ENCODE measurements at regions not wholly inside any gene's neighbourhood (a gene's known extent, or its start where the extent isn't known, plus 50 kb on each side); places are given as distances from the start of the nearest gene placed in this dataset.

DNA sequence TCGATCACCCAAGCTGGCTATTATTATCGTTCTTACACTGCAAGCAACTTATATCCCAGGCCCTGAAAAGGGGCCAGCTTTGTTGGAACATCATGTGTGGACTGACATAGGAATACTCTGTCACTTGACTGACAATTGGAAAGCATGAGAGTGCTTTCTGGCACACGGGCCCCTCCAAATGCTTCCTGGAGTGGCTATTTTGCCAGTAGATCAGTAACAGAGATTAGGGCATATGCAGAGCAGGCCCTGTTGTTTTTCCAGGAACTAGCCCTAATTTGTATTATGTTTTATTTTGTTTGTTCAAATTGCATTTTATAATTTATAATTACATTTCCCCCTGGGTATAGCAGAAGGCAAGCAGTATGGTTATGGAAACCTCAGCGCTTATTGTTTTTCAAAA, 170.1 kb upstream of the FRMD6 start:
- DNase-seq, result no peak

DNA sequence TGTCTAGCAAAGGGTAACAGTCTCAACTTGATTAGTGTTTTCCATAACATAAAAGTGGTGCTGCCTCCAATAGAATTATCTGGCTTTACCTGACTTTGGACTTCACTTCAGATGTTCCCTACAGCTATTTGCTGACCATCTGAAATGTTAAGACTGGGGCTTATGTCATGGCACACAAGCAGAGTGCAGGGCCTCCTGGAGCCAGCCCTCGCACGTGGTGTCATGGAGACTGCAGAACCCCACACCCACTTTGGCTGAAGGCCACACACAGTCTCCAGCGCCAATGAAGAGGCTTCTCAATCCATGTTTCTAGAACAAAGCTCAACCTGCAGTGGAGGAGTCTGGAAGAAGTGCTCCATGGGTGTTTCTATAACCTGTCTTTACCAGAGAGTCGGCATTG, 169.6 kb upstream of the FRMD6 start:
- DNase-seq, result no peak

DNA sequence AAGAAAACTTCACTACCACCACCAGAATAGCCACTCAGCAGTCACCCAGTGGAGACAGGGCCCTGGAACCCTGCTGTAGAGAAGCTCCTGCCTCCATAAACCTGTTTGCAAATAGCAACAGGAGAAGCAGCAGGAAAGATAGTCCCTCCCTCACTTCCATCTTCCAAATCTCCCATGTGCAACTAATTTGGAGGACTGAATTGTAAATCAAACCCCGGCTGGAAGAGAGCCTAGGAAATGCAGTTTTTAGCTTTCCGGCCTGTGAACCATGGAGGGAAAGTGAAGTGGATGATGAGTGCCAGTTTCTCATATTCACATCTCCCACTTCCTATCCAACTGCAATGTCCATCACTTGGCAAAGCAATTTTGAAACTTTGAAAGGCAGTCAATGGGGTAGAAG, 167.2 kb upstream of the FRMD6 start:
- DNase-seq, result no peak

DNA sequence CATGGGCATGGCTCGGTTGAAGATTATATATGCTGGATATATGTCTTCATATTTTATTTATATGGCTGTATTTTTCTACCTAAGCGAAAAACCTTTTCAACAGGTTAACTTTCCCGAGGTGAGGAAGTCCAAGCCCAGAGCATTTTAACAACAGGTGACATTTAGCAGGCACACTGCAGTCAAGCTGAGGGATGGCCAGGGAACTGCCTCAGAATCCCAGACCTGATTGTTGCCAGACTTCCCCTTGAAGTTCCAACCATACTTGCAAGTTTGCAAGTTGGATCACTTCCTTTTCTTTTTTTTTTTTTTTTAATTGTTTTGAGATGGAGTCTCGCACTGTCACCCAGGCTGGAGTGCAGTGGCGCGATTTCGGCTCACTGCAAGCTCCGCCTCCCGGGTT, 166.0 kb upstream of the FRMD6 start:
- DNase-seq, result no peak

DNA sequence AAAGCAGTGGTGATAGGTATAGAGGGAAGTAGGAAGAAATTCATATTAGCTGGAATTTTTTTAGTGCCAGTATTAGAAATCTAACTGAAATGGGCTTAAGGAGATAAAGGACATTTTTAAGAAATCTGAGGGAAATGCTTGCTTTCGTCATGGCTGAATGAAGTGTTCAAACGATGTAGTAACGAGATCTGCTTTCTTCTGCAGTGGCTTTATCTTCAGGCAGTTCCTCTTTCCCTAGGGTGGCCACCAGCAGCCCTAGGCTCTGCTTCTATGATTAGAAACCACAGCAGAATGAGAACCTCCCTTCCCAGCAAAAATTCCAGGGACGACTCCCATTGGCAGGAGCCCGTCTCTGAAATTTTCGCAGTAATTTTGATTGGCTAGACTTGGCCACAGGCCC, 163.9 kb upstream of the FRMD6 start:
- DNase-seq, result no peak

DNA sequence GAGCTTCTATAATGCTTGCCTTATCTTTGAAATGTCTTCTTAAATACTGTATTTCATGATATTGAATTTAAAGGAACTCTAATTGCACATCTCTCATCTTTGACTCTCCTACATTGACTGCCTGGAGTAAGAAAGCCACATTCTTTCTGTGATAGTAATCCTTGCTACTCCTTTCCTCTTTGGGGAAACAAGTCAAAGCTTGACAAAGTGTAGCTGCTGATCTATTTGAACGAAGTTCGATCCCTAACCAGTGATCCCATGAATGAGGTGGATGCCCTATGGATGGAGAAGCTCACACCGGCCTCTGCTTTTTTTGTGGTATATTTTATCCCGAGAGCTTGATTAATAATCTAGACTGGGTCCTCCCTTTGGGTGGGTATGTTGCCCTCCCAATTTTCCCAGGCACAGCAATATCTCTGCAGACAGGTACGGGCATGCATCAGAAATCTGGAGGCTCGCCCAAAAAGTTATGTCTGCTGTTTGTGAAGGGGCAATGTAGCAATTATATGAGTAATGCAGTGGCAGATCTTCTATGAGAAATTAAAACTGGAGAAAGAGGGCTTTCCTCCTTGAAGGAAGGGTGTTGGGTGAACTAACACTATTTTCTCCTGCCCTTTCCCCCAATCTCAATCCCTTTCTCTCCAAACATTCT, 163.0 kb upstream of the FRMD6 start:
- no peak for DNase-seq

DNA sequence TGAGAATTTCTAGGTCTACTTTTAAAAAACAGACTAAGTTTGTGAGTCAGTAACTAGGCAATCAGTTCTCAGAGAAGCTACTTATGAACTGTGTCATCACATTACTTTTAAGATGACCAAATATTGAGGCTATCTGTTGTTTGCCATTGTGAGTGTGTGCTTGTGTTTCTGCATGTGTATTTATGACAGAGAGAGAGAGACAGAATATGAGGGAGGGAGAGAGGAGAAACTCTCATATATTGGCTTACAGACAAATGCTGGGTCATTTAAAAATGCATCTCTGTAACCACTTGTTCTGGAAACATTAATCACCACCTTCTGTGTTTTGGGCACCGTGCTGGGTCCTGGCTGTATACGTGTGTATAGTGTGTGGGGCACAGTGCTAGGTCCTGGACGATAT, 161.5 kb upstream of the FRMD6 start:
- DNase-seq, result no peak

DNA sequence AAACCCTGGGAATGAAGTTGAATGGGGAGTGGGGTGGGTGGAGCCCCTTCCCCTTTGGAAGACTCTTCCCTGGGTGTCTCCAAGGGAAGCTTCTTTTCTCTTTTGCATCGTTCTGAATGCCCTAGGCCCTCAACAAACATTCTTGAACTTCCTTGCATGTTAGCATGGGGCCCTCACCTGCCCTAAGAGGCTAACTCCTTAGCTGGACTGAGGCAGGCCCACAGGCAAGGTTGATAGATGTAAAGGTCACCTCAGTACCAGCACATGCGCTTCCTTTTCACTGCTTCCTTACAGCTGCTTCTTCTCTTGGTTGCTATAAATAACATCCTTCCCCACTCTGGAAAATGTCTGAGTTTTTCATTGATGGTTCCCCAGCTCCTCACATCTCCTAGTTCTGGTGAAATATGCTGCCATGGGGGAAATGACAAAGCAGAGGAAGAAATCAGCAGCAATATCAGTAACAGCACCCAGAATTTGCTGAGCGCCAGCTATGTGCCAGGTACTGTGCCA, 160.6 kb upstream of the FRMD6 start:
- no peak for DNase-seq

DNA sequence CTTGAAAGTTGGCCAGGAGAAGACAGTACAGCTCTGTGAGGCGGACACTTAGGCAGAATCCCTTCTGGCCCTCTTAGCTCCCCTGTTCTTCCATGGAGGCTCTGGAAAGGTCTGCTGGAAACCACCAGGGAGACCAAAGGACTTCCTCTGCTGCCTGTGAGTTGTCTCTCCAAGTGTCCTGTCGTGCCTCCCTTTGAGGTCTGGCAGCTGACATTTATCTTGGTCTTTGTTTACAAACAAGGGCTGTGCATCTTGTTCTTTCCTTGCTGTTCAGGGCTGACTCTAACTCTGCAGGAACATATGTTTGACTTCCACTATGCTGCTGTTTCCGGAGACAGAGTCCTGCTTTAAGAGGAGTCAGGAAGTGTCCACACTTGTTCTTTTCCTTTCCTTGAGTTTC, 159.9 kb upstream of the FRMD6 start:
- DNase-seq, result no peak

DNA sequence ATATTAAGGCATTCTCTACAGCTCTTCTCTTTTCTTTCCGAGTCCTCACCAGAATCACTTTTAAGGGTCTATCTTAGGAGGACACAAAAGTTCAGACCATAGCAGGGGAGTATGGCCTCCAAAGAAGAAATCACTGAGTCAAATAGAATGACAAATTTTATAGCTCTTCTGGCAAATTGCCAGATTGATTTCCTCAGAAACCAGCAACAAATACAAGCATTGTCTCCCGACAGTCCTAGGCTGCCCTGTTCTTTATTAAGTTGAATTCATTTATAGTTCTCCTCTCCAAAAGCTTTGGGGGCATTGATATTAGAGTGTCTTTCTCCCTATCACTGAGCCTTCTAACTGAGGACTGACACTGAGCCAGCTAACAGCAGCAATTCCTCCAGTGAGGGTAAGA, 156.4 kb upstream of the FRMD6 start:
- no peak for DNase-seq

DNA sequence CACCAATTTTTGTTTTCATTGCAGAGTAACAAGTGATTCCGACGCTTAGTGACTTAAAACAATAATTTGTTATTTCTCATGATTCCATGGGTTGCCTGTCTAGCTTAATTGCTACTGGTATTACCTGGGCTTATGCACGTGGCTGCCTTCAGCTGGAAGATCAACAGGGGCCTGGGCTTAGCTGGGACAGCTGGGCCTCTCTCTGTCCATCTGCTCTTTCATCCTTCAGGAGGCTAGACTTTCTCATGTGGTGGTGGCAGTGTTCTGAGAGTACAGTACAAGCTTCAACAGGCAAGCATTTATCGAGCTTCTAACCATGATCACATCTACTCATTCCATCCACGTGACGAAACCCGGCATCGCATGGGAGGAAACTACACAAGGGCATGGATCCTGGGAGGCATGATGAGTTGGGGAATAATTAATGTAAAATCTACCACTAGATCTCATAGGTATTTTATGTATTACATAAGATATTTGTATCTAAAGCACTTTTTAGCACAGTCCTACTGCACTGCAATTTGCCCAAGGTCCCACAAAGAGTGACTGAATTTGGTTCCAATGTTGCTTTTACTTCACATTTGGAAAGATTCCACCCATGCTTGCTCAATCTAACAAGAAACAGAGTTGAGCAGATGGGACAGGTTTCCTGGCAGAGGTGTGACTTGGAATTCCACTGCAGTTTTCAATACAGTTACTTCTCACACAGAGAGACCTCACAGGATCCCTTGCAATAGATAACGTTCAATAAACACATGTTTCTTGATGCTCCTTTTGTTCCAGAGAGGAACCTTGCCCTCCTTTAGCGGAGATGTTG, 153.1 kb upstream of the FRMD6 start:
- DNase-seq, result no peak

DNA sequence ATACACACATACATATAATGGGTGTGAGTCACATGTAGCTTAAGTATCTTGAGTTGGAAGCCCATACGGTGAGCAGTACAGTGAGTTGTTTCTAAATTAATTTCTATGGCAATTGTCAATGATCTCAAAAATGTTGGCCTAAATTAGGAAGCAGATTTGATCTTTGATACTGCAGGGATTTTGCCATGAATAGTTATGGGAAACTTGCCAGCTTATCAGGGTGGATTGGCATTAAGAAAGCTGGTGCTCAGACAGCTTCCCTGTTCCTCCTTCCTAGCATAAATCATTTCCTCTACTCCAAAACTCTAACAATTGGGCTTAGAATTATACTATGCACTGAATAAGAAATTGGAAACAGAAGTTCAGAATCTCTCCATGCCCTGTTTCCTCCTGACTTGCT, 150.9 kb upstream of the FRMD6 start:
- no peak for DNase-seq

DNA sequence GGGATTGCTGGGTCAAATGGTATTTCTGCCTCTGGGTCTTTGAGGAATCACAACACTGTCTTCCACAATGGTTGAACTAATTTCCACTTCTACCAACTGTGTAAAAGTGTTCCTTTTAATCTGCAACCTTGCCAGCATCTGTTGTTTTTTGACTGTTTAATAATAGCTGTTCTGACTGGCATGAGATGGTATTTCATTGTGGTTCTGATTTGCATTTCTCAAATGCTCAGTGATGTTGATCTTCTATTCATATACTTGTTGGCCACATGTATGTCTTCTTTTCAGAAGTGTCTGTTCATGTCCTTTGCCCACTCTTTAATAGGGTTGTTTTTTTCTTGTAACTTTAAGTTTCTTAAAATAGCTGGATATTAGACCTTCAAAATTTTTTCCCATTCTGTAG, 150.0 kb upstream of the FRMD6 start:
- DNase-seq, result no peak

DNA sequence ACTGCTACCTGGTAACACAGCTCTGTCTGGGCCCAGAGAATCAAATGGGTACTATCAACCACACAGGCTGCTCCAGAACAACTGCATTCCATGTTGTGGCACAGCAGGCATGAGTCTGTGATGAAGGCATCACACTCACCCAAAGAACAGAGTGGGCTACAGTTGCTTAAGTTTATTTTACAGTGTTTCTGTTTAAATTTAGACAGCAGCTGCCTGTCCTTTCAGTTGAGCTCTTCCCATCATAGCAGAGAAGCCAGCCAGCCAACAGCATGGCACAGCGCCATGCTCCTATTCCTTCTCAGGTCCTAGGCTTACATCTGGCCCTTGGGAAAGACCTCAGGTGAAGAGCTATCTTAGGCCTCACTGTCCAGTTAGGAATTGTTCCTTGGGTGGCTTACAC, 147.0 kb upstream of the FRMD6 start:
- no peak for DNase-seq

DNA sequence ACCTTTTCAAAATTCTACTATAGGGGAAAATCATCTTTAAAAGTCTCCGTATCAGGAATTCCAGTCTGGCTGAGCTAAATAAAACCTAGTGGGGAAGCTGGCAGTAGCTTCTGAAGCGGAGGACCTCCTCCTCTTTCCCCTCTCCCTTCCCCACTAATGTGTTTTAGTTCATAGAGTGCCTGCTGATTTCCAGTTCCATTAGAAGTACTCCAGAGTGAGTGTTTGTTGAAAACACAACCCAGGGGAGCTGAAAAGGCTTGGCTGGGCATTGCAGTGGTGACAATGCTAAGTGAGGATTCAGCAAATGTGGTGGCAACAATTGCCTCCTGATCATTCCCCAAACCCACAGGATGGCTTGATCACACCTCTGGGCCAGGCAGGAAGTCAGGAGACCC, 144.2 kb upstream of the FRMD6 start:
- DNase-seq, result no peak

DNA sequence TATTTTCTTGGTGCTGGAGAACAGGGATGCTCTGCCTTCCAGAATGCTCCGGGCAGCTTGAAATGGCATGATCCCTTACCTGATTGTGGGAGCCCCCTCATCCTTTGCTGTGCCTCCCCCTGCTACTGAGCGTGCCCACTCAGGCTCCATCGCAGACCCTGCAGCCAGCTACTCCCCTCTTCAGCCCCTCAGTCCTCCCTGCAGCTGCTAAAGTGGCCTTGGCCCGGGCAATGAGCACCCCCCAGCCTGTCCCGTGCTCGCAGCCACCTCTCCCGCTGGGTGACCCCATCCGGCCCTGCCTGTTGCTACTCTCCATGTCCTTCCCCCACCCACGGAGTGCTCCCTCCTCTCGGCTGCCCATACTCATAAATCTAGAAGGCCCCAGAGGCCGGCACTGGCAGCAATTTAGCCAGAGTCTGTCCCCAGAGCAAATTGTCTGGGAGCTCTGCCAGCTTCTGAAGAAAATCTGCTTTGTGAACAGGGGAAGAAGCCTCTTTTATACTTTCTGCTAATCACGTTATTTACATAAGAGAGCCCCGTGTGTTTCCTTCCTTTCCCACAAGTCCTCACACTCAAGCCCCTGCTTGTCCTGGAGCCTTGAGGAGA, 143.7 kb upstream of the FRMD6 start:
- DNase-seq, result no peak

DNA sequence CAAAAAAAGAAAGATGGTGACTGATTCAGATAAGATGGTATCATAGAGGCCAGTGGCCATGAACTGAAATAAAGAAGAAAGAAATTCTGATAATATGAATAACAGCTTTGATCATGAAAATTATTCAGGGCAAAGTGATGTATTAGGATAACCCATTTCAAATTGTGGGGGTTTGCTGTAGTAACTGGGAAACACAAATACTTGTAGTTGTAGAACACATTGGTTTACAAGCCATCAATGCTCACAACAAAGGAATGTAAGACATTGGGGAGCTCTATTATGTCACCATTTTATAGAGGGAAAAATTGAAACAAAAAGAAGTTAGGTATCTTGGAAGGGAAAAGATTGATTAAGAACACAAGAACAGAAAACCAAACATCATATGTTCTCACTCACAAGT, 140.4 kb upstream of the FRMD6 start:
- no peak for DNase-seq

DNA sequence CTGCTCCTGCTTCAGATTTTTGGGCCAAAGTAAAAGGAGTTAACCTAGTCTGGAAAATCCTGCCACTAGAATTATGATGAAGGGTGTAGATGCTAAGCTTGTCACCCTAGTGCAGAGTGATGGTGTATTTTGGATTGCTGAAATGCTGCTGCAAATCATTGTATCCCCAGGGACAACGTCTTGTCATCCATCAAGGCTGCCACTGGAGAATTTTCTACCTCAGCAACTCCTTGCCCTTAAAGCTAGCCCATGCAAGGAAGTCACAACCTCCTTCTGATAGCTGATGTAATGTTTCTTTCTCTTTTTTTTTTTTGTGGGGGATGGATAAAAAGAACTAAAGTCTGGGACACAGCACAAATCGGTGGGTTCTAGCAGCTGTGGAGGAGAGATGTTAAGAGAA, 139.4 kb upstream of the FRMD6 start:
- no peak for DNase-seq

DNA sequence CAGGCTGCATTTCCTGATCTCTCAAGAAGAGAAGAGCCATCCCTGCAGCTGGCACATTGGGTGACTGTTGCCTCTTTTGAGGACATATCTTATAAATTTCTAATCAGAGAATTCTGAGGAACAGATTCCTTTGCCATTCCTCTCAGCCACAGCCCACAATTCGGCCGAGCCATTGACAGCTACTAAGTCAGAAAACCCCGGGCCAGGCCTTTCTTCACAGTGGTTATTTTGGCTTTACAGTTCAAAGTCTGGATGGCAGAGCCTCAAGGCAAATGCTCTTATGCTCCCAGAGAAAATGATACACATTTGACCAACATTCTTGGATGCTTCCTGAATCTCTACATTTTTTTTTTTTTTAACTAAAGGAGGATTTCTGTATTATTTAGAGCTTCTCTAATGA, 138.4 kb upstream of the FRMD6 start:
- DNase-seq, result no peak

DNA sequence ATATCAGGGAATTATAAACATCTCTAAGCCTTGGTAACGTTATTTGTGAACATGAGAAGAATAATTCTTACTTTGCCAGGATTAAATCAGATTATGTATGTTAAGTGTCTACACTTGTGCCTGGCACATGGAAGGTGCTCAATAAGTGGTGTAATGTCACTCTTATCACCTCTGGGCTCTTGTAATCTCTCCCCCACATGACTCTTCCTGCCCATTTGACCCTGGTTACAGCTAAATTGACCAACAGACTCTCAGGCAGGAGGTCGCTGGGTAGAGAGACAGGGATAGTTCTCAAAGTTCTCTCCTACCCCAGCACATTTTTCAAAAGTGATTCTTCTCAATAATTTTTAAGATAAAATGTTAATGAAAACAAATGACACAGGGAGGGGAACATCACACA, 137.8 kb upstream of the FRMD6 start:
- DNase-seq, result no peak

DNA sequence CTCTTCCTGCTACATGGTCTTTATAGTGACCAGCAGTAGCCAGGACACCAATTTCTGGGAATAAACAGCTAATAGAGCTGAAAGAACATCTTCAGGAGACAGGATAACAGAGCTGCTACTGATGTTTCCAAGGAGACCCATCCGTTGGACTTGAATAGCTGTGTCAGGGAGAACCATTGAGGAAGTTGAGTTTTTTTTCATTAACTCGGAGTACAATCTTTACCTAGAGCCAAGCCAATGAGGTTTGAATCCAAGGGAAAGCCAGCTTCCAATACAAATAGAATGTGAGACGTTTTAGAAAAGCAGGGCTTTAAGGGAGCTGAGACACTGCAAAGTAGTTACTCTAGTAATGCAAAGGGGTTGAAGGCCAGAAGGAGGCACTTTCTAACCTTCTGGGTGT, 136.1 kb upstream of the FRMD6 start:
- no peak for DNase-seq

DNA sequence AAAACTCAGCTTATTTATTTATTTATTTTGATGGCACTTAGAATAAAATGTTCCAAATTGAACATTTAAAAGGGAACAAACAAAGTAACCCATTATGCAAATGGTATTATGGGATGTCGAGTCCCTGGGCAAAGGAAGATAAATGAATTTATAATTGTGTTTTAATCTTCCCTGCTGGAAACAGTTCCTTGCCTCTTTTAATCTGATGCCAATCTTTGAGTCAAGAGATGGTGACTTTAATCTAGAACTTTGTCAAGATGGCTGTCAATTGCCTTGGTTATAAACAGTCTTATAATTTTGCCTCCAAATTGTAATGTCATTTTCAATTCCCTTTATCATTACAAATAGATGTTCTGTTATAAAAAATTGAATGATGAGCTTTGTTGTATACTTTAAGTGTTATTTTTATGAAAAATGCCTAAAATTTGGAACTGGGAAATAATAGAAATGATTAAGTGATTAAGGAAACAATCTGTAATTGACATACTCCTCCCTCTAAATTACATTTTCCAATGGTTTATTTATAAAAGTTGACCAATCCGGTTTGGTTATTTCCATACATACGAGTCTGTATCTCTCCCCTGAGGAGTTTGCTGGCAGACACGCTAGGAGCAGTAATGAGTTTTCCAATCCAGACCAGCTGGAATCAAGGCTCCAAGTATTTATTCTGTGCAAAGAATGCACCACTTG, 134.9 kb upstream of the FRMD6 start:
- DNase-seq, result no peak

DNA sequence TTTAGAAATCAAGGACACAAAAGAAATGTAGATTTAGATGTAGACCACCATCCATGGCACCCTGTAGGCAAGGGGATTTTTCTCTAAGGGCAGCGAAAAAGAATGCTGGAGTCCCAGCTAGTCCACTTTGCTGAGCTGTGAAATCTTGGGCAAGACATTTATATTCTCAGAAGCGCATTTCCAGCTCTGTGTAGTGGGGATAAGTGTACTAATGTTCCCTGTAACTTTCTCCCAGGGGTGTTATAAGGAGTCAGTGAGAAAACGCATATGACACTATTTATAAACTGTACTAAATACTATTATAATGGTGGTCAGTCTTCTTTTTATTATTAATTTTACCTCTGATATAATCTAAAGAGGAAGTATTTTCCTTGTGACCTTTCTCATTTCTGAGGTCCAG, 133.4 kb upstream of the FRMD6 start:
- DNase-seq, result no peak

DNA sequence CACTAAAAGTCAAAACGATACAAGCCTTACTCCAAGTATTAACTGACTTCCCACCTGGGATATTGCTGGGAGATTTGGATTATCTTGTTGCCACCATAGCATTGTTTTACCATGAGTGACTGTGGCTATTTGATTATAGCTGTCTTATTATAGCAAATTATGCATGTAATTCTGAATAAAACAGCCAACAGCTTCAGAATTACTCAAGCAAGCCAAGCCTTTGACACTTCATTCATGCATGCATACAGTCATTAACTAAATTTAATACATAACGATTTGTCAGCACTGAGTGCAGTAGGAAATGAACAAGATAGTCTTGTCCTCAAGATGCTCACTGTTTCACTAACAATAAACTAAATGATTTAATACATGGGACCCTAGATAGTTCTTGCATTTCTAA, 133.0 kb upstream of the FRMD6 start:
- no peak for DNase-seq

All from activated CD4-positive, alpha-beta T cell treated with anti-CD3 and anti-CD28 coated beads, Interleukin-2, amount 50 U/mL, for 16 hours (primary cell).